ENCODE measurements at regions not wholly inside any gene's neighbourhood (a gene's known extent, or its start where the extent isn't known, plus 50 kb on each side); places are given as distances from the start of the nearest gene placed in this dataset.

DNA sequence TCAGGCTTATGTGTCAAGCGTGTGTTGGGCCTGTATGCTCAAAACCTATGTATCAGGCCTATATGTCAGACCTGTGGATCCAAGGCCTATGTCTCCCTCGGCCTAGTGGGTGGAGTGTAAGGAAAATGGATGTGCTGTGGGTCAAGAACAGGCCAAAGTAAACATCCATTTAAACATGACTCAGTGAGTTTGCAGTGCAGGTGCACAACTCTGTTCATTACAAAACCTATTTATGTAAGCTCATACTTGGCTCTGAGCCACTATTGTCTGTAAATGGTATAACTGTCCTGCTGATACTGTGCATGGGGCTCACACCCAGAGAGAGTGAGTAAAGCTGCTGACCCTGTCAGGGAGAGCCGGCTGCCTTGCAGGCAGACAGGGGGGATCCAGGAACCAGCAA lies 249.7 kb upstream of the AVPR1A start:
- no peak for TF ChIP-seq ESRRA (CRISPR knock-in tag; IDR thresholded peaks at IDR 0.05; ENCODE audit: borderline replicate concordance)
- TF ChIP-seq, protein P1, sequence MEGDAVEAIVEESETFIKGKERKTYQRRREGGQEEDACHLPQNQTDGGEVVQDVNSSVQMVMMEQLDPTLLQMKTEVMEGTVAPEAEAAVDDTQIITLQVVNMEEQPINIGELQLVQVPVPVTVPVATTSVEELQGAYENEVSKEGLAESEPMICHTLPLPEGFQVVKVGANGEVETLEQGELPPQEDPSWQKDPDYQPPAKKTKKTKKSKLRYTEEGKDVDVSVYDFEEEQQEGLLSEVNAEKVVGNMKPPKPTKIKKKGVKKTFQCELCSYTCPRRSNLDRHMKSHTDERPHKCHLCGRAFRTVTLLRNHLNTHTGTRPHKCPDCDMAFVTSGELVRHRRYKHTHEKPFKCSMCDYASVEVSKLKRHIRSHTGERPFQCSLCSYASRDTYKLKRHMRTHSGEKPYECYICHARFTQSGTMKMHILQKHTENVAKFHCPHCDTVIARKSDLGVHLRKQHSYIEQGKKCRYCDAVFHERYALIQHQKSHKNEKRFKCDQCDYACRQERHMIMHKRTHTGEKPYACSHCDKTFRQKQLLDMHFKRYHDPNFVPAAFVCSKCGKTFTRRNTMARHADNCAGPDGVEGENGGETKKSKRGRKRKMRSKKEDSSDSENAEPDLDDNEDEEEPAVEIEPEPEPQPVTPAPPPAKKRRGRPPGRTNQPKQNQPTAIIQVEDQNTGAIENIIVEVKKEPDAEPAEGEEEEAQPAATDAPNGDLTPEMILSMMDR (IDR thresholded peaks at IDR 0.05): no peak
- TF ChIP-seq ZNF232 (CRISPR knock-in tag; IDR thresholded peaks at IDR 0.05): no peak
- TF ChIP-seq JAZF1 (CRISPR knock-in tag; IDR thresholded peaks at IDR 0.05): no peak
- TF ChIP-seq, protein P2, sequence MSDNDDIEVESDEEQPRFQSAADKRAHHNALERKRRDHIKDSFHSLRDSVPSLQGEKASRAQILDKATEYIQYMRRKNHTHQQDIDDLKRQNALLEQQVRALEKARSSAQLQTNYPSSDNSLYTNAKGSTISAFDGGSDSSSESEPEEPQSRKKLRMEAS (CRISPR knock-in tag; IDR thresholded peaks at IDR 0.05): no peak
- TF ChIP-seq, protein P3, sequence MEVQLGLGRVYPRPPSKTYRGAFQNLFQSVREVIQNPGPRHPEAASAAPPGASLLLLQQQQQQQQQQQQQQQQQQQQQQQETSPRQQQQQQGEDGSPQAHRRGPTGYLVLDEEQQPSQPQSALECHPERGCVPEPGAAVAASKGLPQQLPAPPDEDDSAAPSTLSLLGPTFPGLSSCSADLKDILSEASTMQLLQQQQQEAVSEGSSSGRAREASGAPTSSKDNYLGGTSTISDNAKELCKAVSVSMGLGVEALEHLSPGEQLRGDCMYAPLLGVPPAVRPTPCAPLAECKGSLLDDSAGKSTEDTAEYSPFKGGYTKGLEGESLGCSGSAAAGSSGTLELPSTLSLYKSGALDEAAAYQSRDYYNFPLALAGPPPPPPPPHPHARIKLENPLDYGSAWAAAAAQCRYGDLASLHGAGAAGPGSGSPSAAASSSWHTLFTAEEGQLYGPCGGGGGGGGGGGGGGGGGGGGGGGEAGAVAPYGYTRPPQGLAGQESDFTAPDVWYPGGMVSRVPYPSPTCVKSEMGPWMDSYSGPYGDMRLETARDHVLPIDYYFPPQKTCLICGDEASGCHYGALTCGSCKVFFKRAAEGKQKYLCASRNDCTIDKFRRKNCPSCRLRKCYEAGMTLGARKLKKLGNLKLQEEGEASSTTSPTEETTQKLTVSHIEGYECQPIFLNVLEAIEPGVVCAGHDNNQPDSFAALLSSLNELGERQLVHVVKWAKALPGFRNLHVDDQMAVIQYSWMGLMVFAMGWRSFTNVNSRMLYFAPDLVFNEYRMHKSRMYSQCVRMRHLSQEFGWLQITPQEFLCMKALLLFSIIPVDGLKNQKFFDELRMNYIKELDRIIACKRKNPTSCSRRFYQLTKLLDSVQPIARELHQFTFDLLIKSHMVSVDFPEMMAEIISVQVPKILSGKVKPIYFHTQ (CRISPR knock-in tag; IDR thresholded peaks at IDR 0.05): no peak
- TF ChIP-seq, protein P4, sequence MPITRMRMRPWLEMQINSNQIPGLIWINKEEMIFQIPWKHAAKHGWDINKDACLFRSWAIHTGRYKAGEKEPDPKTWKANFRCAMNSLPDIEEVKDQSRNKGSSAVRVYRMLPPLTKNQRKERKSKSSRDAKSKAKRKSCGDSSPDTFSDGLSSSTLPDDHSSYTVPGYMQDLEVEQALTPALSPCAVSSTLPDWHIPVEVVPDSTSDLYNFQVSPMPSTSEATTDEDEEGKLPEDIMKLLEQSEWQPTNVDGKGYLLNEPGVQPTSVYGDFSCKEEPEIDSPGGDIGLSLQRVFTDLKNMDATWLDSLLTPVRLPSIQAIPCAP (CRISPR knock-in tag; IDR thresholded peaks at IDR 0.05): no peak
- TF ChIP-seq, protein P5, sequence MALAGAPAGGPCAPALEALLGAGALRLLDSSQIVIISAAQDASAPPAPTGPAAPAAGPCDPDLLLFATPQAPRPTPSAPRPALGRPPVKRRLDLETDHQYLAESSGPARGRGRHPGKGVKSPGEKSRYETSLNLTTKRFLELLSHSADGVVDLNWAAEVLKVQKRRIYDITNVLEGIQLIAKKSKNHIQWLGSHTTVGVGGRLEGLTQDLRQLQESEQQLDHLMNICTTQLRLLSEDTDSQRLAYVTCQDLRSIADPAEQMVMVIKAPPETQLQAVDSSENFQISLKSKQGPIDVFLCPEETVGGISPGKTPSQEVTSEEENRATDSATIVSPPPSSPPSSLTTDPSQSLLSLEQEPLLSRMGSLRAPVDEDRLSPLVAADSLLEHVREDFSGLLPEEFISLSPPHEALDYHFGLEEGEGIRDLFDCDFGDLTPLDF (CRISPR knock-in tag; IDR thresholded peaks at IDR 0.05): no peak

Data from WTC11 (cell line).